ENCODE measurements at regions not wholly inside any gene's neighbourhood (a gene's known extent, or its start where the extent isn't known, plus 50 kb on each side); places are given as distances from the start of the nearest gene placed in this dataset.

- no peaks in the 10 kb centered on the region for H4K20me1 ChIP-seq (ENCODE audit: insufficient read depth, low read length)
- H2AK9ac ChIP-seq (replicated peaks; ENCODE audit: low read depth, low read length, poor library complexity): no peak overlapping the region
- no peak for TF ChIP-seq RCOR1 (IDR thresholded peaks at IDR 0.05; ENCODE audit: insufficient replicate concordance, low read length)
- no peak for TF ChIP-seq FOS (IDR thresholded peaks at IDR 0.05; ENCODE audit: low read depth, low read length)
- TF ChIP-seq CTCF (conservative IDR thresholded peaks at IDR 0.05; ENCODE audit: low read depth, low read length): no peak
- no peak for TF ChIP-seq MAFK (IDR thresholded peaks at IDR 0.05; ENCODE audit: low read depth, low read length)
- TF ChIP-seq POLR2A (IDR thresholded peaks at IDR 0.05; ENCODE audit: low read depth, low read length): no peak
- TF ChIP-seq USF2 (IDR thresholded peaks at IDR 0.05; ENCODE audit: low read depth, low read length): no peak
- no peak for TF ChIP-seq MAZ (IDR thresholded peaks at IDR 0.05; ENCODE audit: borderline replicate concordance, low read depth, low read length)
- peaks cover 10% of the 10 kb centered on the region; the same call in 1 of the 2 replicates for H3K27me3 ChIP-seq (ENCODE audit: control insufficient read depth, insufficient read depth, low read length)
- H2AFZ ChIP-seq (replicated peaks; ENCODE audit: low read length, poor library complexity): no peak overlapping the region
- no peak overlapping the region for H3K14ac ChIP-seq (replicated peaks; ENCODE audit: low read depth, low read length)
- no peak overlapping the region for H2BK15ac ChIP-seq (ENCODE audit: low read depth, low read length)
- no peak overlapping the region for H3K56ac ChIP-seq (ENCODE audit: extremely low read depth, insufficient read depth, low read length)
- ChIA-PET CTCF (no interaction called here), POLR2A (ENCODE audit: unreplicated experiment) (no interaction called here)
- no peak for DNase-seq
- BruUV-seq (replicated peaks): no TSS peak
- no peak for ATAC-seq (ENCODE audit: low read depth)
- dilution Hi-C loops (cut with HindIII; ENCODE audit: low sequenced_read_pairs, unreplicated experiment) (no loop called here), intact Hi-C loops (cut with micrococcal nuclease) (no loop called here), in situ Hi-C loops (cut with MboI; ENCODE audit: low sequenced_read_pairs) (no loop called here)
- no peaks in the 10 kb centered on the region for H3K4me1 ChIP-seq (ENCODE audit: control insufficient read depth, insufficient read depth, low read length)
- H3K36me3 ChIP-seq (ENCODE audit: control insufficient read depth, insufficient read depth, low read length): no peaks in the 10 kb centered on the region
- H3K79me1 ChIP-seq (ENCODE audit: low read depth in 1 of 2, low read length in 2 of 2): no peaks in the 10 kb centered on the region
- H3K9ac ChIP-seq (ENCODE audit: low read depth, low read length): no peak overlapping the region
- H3K4me2 ChIP-seq (ENCODE audit: low read depth, low read length): no peak overlapping the region
- H4K91ac ChIP-seq (ENCODE audit: insufficient read depth, low read depth, low read length): no peak overlapping the region
- H3K27ac ChIP-seq (ENCODE audit: insufficient read depth, low read length): no peak overlapping the region
- no peak overlapping the region for H2BK5ac ChIP-seq (ENCODE audit: low read depth, low read length, poor library complexity, severe bottlenecking)
- H3K4me3 ChIP-seq (ENCODE audit: insufficient read depth, low read depth, low read length): no peak overlapping the region
- no peak overlapping the region for H4K5ac ChIP-seq (ENCODE audit: low read depth, low read length)
- no peak overlapping the region for H2AK5ac ChIP-seq (ENCODE audit: low read depth, low read length)
- no peaks in the 10 kb centered on the region for H3K9me3 ChIP-seq (ENCODE audit: control insufficient read depth, insufficient read depth, low read length)
- H2BK20ac ChIP-seq (ENCODE audit: low read depth, low read length): no peak overlapping the region
- no peak overlapping the region for H2BK120ac ChIP-seq (ENCODE audit: low read depth, low read length)
- no peak overlapping the region for H3K23ac ChIP-seq (ENCODE audit: low read depth, low read length)
- H3K9me1 ChIP-seq (ENCODE audit: insufficient read depth, low read length): no peaks in the 10 kb centered on the region
- H3K18ac ChIP-seq (ENCODE audit: low read depth, low read length): no peak overlapping the region
- WGBS, 2 experiments (ENCODE audit: extremely low coverage in 2 of 2, insufficient read length in 1 of 2): no CpG with 5 or more reads among the region's 4 CpGs
- no peak overlapping the region for H4K8ac ChIP-seq (ENCODE audit: low read depth in 2 of 2, low read length in 2 of 2)
- H3K4ac ChIP-seq (ENCODE audit: low read depth, low read length): no peak overlapping the region
Measured at GRCh38 chr4:87911252-87911774, 64.2 kb upstream of the SPP1 start.

Measured in IMR-90 (cell line).